ENCODE measurements at regions not wholly inside any gene's neighbourhood (a gene's known extent, or its start where the extent isn't known, plus 50 kb on each side); places are given as distances from the start of the nearest gene placed in this dataset.

DNA sequence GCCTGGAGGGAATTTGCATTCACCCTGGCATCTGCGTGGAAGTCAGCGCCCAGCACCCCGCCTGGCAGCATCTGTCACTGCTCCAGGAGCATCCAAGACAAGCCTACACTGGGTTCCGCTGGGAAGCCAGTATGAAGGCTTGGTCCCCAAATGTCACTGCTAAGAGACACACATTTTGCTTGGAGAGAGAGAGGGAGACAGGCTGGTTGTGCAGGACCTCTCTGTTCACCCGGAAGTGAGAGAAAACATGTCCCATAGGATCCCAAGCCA lies 119.5 kb downstream of the SEC23IP start:
- WGBS, 2 experiments (ENCODE audit: insufficient coverage in 1 of 2, insufficient read length in 1 of 2): 94 to 98% methylated on average over 4 to 5 of the region's 5 CpGs
- H3K9ac ChIP-seq (ENCODE audit: extremely low read depth, low read length, poor library complexity, severe bottlenecking): no peak overlapping the region

DNA sequence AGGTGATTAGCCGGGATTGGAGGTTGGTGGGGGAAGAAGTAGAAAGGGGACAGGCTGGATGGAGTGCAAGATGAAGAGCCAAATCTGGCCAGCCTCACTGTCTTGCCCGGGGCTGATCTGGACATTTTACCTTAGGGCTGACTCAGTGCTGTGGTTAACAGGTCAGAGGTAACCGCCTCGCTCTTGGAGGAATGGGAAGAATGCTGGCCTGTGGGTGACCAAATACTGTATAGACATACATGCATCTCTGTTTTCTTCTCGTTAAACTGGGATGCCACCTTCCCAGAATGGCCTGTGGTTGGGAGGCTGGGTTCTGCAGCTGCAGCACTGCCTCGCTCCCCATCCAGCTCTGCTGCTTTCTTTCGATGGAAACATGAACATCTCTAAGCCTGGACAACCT lies 120.0 kb downstream of the SEC23IP start:
- Mint-ChIP-seq H3K27ac (no peak overlapping the region), H3K36me3 (ENCODE audit: low read depth) (no peaks in the 10 kb centered on the region), H3K4me3 (no peak overlapping the region), H3K9me3 (peaks cover 3% of the 10 kb centered on the region), H3K4me1 (peaks cover 9% of the 10 kb centered on the region), H3K27me3 (ENCODE audit: insufficient read depth) (peaks cover 30% of the 10 kb centered on the region)
- no peaks in the 10 kb centered on the region for H3K4me1 ChIP-seq (ENCODE audit: control insufficient read depth, insufficient read depth, low read length)
- DNase-seq: no peak
- no peak overlapping the region for H3K9ac ChIP-seq (ENCODE audit: extremely low read depth, low read length, poor library complexity, severe bottlenecking)
- WGBS, 2 experiments (ENCODE audit: insufficient coverage in 1 of 2, insufficient read length in 1 of 2): 93% methylated on average over 3 to 6 of the region's 7 CpGs
- H3K27ac ChIP-seq (ENCODE audit: low read depth, low read length): no peak overlapping the region
- TF ChIP-seq, protein P1, sequence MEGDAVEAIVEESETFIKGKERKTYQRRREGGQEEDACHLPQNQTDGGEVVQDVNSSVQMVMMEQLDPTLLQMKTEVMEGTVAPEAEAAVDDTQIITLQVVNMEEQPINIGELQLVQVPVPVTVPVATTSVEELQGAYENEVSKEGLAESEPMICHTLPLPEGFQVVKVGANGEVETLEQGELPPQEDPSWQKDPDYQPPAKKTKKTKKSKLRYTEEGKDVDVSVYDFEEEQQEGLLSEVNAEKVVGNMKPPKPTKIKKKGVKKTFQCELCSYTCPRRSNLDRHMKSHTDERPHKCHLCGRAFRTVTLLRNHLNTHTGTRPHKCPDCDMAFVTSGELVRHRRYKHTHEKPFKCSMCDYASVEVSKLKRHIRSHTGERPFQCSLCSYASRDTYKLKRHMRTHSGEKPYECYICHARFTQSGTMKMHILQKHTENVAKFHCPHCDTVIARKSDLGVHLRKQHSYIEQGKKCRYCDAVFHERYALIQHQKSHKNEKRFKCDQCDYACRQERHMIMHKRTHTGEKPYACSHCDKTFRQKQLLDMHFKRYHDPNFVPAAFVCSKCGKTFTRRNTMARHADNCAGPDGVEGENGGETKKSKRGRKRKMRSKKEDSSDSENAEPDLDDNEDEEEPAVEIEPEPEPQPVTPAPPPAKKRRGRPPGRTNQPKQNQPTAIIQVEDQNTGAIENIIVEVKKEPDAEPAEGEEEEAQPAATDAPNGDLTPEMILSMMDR (conservative IDR thresholded peaks at IDR 0.05): no peak
- H3K4me3 ChIP-seq (ENCODE audit: low read length): no peak overlapping the region
- no peaks in the 10 kb centered on the region for H3K36me3 ChIP-seq (ENCODE audit: control insufficient read depth, insufficient read depth, low read length)
- H3K9me3 ChIP-seq (ENCODE audit: control insufficient read depth, low read length): no peaks in the 10 kb centered on the region
- no peaks in the 10 kb centered on the region for H3K27me3 ChIP-seq (ENCODE audit: control insufficient read depth, insufficient read depth, low read length, poor library complexity, severe bottlenecking)

More for the DNA sequence above, 119.5 kb downstream of the SEC23IP start:
- Mint-ChIP-seq H3K27me3 (ENCODE audit: insufficient read depth) (peaks cover 30% of the 10 kb centered on the region), H3K36me3 (ENCODE audit: low read depth) (no peaks in the 10 kb centered on the region), H3K4me3 (no peak overlapping the region), H3K27ac (no peak overlapping the region), H3K9me3 (peaks cover 3% of the 10 kb centered on the region), H3K4me1 (peaks cover 9% of the 10 kb centered on the region)
- no peak overlapping the region for H3K27ac ChIP-seq (ENCODE audit: low read depth, low read length)
- no peaks in the 10 kb centered on the region for H3K4me1 ChIP-seq (ENCODE audit: control insufficient read depth, insufficient read depth, low read length)
- no peaks in the 10 kb centered on the region for H3K27me3 ChIP-seq (ENCODE audit: control insufficient read depth, insufficient read depth, low read length, poor library complexity, severe bottlenecking)
- H3K36me3 ChIP-seq (ENCODE audit: control insufficient read depth, insufficient read depth, low read length): no peaks in the 10 kb centered on the region
- no peak overlapping the region for H3K4me3 ChIP-seq (ENCODE audit: low read length)
- DNase-seq: no peak
- TF ChIP-seq, protein P1 (conservative IDR thresholded peaks at IDR 0.05): no peak
- H3K9me3 ChIP-seq (ENCODE audit: control insufficient read depth, low read length): no peaks in the 10 kb centered on the region

DNA sequence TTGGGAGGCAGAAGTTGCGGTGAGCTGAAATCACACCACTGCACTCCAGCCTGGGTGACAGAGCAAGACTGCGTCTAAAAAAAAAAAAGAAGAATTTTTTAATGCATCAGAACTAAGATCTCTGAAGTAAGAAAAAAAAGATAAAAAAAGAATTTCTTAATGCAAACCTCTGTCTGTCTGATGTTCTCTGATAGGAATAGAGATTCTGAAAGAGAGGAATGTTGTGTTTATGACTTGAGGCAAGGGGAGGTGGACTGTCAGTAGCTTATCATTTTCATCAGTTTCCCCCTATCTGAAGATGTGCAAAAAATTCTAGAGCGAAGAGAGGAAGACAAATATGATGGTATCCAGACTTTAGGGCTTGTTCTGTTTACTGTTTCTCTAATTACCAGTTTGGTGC lies 121.5 kb downstream of the SEC23IP start:
- Histone ChIP-seq H3K4me1 (ENCODE audit: control insufficient read depth, insufficient read depth, low read length) (no peaks in the 10 kb centered on the region), H3K36me3 (ENCODE audit: control insufficient read depth, insufficient read depth, low read length) (no peaks in the 10 kb centered on the region), H3K9ac (ENCODE audit: extremely low read depth, low read length, poor library complexity, severe bottlenecking) (no peak overlapping the region), H3K27ac (ENCODE audit: low read depth, low read length) (no peak overlapping the region), H3K9me3 (ENCODE audit: control insufficient read depth, low read length) (no peaks in the 10 kb centered on the region), H3K27me3 (ENCODE audit: control insufficient read depth, insufficient read depth, low read length, poor library complexity, severe bottlenecking) (no peaks in the 10 kb centered on the region), H3K4me3 (ENCODE audit: low read length) (no peak overlapping the region)
- Mint-ChIP-seq H3K36me3 (ENCODE audit: low read depth) (no peaks in the 10 kb centered on the region), H3K4me3 (no peak overlapping the region), H3K4me1 (peaks cover 9% of the 10 kb centered on the region), H3K27me3 (ENCODE audit: insufficient read depth) (peaks cover 30% of the 10 kb centered on the region), H3K27ac (no peak overlapping the region), H3K9me3 (peaks cover 3% of the 10 kb centered on the region)
- DNase-seq: no peak
- WGBS, 2 experiments (ENCODE audit: insufficient coverage in 1 of 2, insufficient read length in 1 of 2): 92 to 96% methylated on average over 2 to 3 of the region's 3 CpGs
- TF ChIP-seq, protein P1 (conservative IDR thresholded peaks at IDR 0.05): no peak
